ENCODE measurements at regions not wholly inside any gene's neighbourhood (a gene's known extent, or its start where the extent isn't known, plus 50 kb on each side); places are given as distances from the start of the nearest gene placed in this dataset.

- H3K27ac Mint-ChIP-seq, result peak overlapping the region; percentile 60 to 87 (median 67); a peak in 5 of 7 replicates
- Histone ChIP-seq H3K9me3 (ENCODE audit: control insufficient read depth, low read depth, low read length) (no peaks in the 10 kb centered on the region), H3K4ac (ENCODE audit: low read depth, low read length) (no peak overlapping the region), H3K14ac (ENCODE audit: insufficient read depth, low read length) (no peak overlapping the region), H3K27ac (ENCODE audit: insufficient read length, low read depth, low read length) (no peak overlapping the region), H3K9ac (ENCODE audit: extremely low read depth, insufficient read length, low read length) (no peak overlapping the region), H3K79me1 (ENCODE audit: insufficient read depth, low read depth, low read length, poor library complexity, severe bottlenecking) (no peaks in the 10 kb centered on the region), H3K27me3 (ENCODE audit: insufficient read depth, low read length) (no peaks in the 10 kb centered on the region), H2BK12ac (ENCODE audit: insufficient read length, low read depth, low read length) (no peak overlapping the region), H4K8ac (replicated peaks; ENCODE audit: insufficient read length, low read depth, low read length) (no peak overlapping the region), H3K23ac (ENCODE audit: insufficient read length, low read depth, low read length) (no peak overlapping the region), H2BK20ac (ENCODE audit: low read depth, low read length, poor library complexity, severe bottlenecking) (no peak overlapping the region), H2BK15ac (ENCODE audit: low read depth, low read length) (no peak overlapping the region), H3T11ph (ENCODE audit: low read length) (no peak overlapping the region), H3K4me2 (ENCODE audit: insufficient read depth, insufficient read length, low read length) (no peak overlapping the region), H3K18ac (ENCODE audit: insufficient read length, low read depth, low read length) (no peak overlapping the region), H2BK120ac (ENCODE audit: low read depth, low read length, poor library complexity, severe bottlenecking) (no peak overlapping the region), H4K5ac (ENCODE audit: insufficient read length, low read depth, low read length) (no peak overlapping the region), H4K20me1 (ENCODE audit: control insufficient read depth, insufficient read depth, insufficient read length) (no peaks in the 10 kb centered on the region), H3K79me2 (ENCODE audit: insufficient read depth, low read length) (no peaks in the 10 kb centered on the region), H3K56ac (ENCODE audit: insufficient read length, low read depth, low read length) (no peak overlapping the region), H2AK5ac (ENCODE audit: insufficient read length, low read length) (no peak overlapping the region), H3K4me1 (ENCODE audit: insufficient read depth, low read length) (no peaks in the 10 kb centered on the region), H2AFZ (ENCODE audit: low read length) (no peak overlapping the region), H4K91ac (ENCODE audit: insufficient read length, low read depth, low read length) (no peak overlapping the region), H2BK5ac (ENCODE audit: insufficient read length, low read length) (no peak overlapping the region), H3K23me2 (ENCODE audit: insufficient read length, low read depth, low read length, poor library complexity, severe bottlenecking) (no peaks in the 10 kb centered on the region)
- peaks cover 12 to 17% of the 10 kb centered on the region in 2 experiments for H3K4me1 Mint-ChIP-seq
- H3K36me3 Mint-ChIP-seq (ENCODE audit: insufficient read depth in 1 of 3, low read depth in 3 of 3), result peaks cover 4 to 14% (median 4%) of the 10 kb centered on the region in 3 experiments; a peak in 6 of 7 replicates
- no peak overlapping the region for H3K4me3 Mint-ChIP-seq
- H3K27me3 Mint-ChIP-seq (ENCODE audit: low read depth), result no peaks in the 10 kb centered on the region; the same call in none of the 2 replicates
- no peak for TF ChIP-seq CTCF (conservative IDR thresholded peaks at IDR 0.05)
- WGBS (ENCODE audit: extremely low coverage, insufficient read length, low lambda C conversion rate), result no CpG with 5 or more reads among the region's 2 CpGs
- peak; percentile 40 for DNase-seq
- peaks cover 0 to 6% of the 10 kb centered on the region in 2 experiments; a peak in 4 of 5 replicates for H3K9me3 Mint-ChIP-seq
Measured at GRCh38 chr12:87150969-87151662, 878.1 kb downstream of the C12orf50 start.
